ENCODE measurements at regions not wholly inside any gene's neighbourhood (a gene's known extent, or its start where the extent isn't known, plus 50 kb on each side); places are given as distances from the start of the nearest gene placed in this dataset.

GRCh38 chr12:17076811-17077210, 470.8 kb upstream of the LMO3 start:
- Mint-ChIP-seq H3K4me1 (ENCODE audit: unreplicated experiment) (no peaks in the 10 kb centered on the region), H3K4me3 (ENCODE audit: unreplicated experiment) (no peak overlapping the region), H3K27me3 (ENCODE audit: unreplicated experiment) (no peaks in the 10 kb centered on the region), H3K36me3 (ENCODE audit: low read depth, unreplicated experiment) (no peaks in the 10 kb centered on the region), H3K27ac (ENCODE audit: unreplicated experiment) (no peak overlapping the region), H3K9me3 (ENCODE audit: unreplicated experiment) (no peaks in the 10 kb centered on the region)
- no peak for TF ChIP-seq CTCF (IDR thresholded peaks at IDR 0.05; ENCODE audit: unreplicated experiment)
- DNase-seq (ENCODE audit: low spot score), result no peak

- Mint-ChIP-seq H3K27ac (ENCODE audit: unreplicated experiment) (no peak overlapping the region), H3K9me3 (ENCODE audit: unreplicated experiment) (no peaks in the 10 kb centered on the region), H3K27me3 (ENCODE audit: unreplicated experiment) (no peaks in the 10 kb centered on the region), H3K4me3 (ENCODE audit: unreplicated experiment) (no peak overlapping the region), H3K4me1 (ENCODE audit: unreplicated experiment) (no peaks in the 10 kb centered on the region), H3K36me3 (ENCODE audit: low read depth, unreplicated experiment) (no peaks in the 10 kb centered on the region)
- no peak for DNase-seq (ENCODE audit: low spot score)
- TF ChIP-seq CTCF (IDR thresholded peaks at IDR 0.05; ENCODE audit: unreplicated experiment), result no peak
Observed at GRCh38 chr12:17076028-17076744, 470.2 kb upstream of the LMO3 start.

GRCh38 chr12:17064834-17065233, 458.9 kb upstream of the LMO3 start:
- no peaks in the 10 kb centered on the region for H3K9me3 Mint-ChIP-seq (ENCODE audit: unreplicated experiment)
- H3K4me3 Mint-ChIP-seq (ENCODE audit: unreplicated experiment), result no peak overlapping the region
- H3K4me1 Mint-ChIP-seq (ENCODE audit: unreplicated experiment), result no peaks in the 10 kb centered on the region
- no peaks in the 10 kb centered on the region for H3K36me3 Mint-ChIP-seq (ENCODE audit: low read depth, unreplicated experiment)
- no peak for DNase-seq (ENCODE audit: low spot score)
- no peak for TF ChIP-seq CTCF (IDR thresholded peaks at IDR 0.05; ENCODE audit: unreplicated experiment)
- no peak overlapping the region for H3K27ac Mint-ChIP-seq (ENCODE audit: unreplicated experiment)
- peaks cover 1% of the 10 kb centered on the region for H3K27me3 Mint-ChIP-seq (ENCODE audit: unreplicated experiment)

- Mint-ChIP-seq H3K9me3 (ENCODE audit: unreplicated experiment) (no peaks in the 10 kb centered on the region), H3K4me3 (ENCODE audit: unreplicated experiment) (no peak overlapping the region), H3K27me3 (ENCODE audit: unreplicated experiment) (peaks cover 1% of the 10 kb centered on the region), H3K36me3 (ENCODE audit: low read depth, unreplicated experiment) (no peaks in the 10 kb centered on the region), H3K27ac (ENCODE audit: unreplicated experiment) (no peak overlapping the region), H3K4me1 (ENCODE audit: unreplicated experiment) (no peaks in the 10 kb centered on the region)
- DNase-seq (ENCODE audit: low spot score), result no peak
- TF ChIP-seq CTCF (IDR thresholded peaks at IDR 0.05; ENCODE audit: unreplicated experiment), result no peak
Observed at GRCh38 chr12:17062267-17063036, 456.5 kb upstream of the LMO3 start.

- DNase-seq (ENCODE audit: low spot score), result no peak
- Mint-ChIP-seq H3K27ac (ENCODE audit: unreplicated experiment) (no peak overlapping the region), H3K4me3 (ENCODE audit: unreplicated experiment) (no peak overlapping the region), H3K4me1 (ENCODE audit: unreplicated experiment) (no peaks in the 10 kb centered on the region), H3K9me3 (ENCODE audit: unreplicated experiment) (no peaks in the 10 kb centered on the region), H3K27me3 (ENCODE audit: unreplicated experiment) (no peaks in the 10 kb centered on the region), H3K36me3 (ENCODE audit: low read depth, unreplicated experiment) (no peaks in the 10 kb centered on the region)
- TF ChIP-seq CTCF (IDR thresholded peaks at IDR 0.05; ENCODE audit: unreplicated experiment), result no peak
Observed at GRCh38 chr12:17060260-17060659, 454.3 kb upstream of the LMO3 start.
